Tibial nerve (tissue), 4 donors: ENCODE measurements at regions not wholly inside any gene's neighbourhood (a gene's known extent, or its start where the extent isn't known, plus 50 kb on each side); places are given as distances from the start of the nearest gene placed in this dataset.

Source experiments
- DNase-seq, 2 donors: peaks; one replicate each; pipeline ENCODE4 v3.0.0-alpha.2; 2019; ENCODE audit warnings: low spot score in 2 of 2
- H3K27ac ChIP-seq, 4 donors: fragments of 200-600 bp; sonication (generic) in 3 of 4; one replicate each; pipeline ENCODE4 v1.5.1; 2017 to 2019; ENCODE audit warnings: mild to moderate bottlenecking in 1 of 4
- H3K27me3 ChIP-seq, 2 donors: fragments of 200-600 bp; sonication (generic) in 1 of 2; one replicate each; pipeline versions ENCODE4 v1.5.1 to v1.6.0; 2017 to 2019
- H3K36me3 ChIP-seq, 3 donors: fragments of 200-600 bp; sonication (generic); one replicate each; pipeline ENCODE4 v1.5.1; 2018 to 2019
- H3K4me1 ChIP-seq, 4 donors: fragments of 200-600 bp; sonication (generic) in 3 of 4; one replicate each; pipeline ENCODE4 v1.5.1; 2017 to 2019
- H3K4me3 ChIP-seq, 4 donors: fragments of 200-600 bp; sonication (generic) in 3 of 4; one replicate each; pipeline ENCODE4 v1.5.1; 2017 to 2019; ENCODE audit warnings: mild to moderate bottlenecking in 1 of 4, moderate library complexity in 1 of 4
- H3K9me3 ChIP-seq, 4 donors: fragments of 200-600 bp; sonication (generic) in 3 of 4; one replicate each; pipeline ENCODE4 v1.5.1; 2017 to 2019
- CTCF ChIP-seq, 5 experiments: fragments of 200-600 bp in 3 of 5; fragments of 450-650 bp in 2 of 5; sonication (generic) in 3 of 5; IDR thresholded peaks; one replicate each; pipeline ENCODE4 v1.5.1; 2016 to 2019; ENCODE audit warnings: antibody characterized with exemption in 5 of 5, mild to moderate bottlenecking in 3 of 5, moderate library complexity in 2 of 5
- EP300 ChIP-seq, 2 donors: sonication (generic); formaldehyde crosslinking; IDR thresholded peaks; one replicate each; pipeline ENCODE4 v1.6.1; 2017; ENCODE audit warnings: antibody characterized with exemption in 2 of 2, mild to moderate bottlenecking in 1 of 2
- POLR2A ChIP-seq, 2 donors: fragments of 450-650 bp; IDR thresholded peaks; one replicate each; pipeline ENCODE4 v1.6.1; 2017; ENCODE audit warnings: antibody characterized with exemption in 2 of 2, mild to moderate bottlenecking in 2 of 2, moderate library complexity in 2 of 2
- WGBS, 2 donors: methylation state at CpG; one replicate each; pipeline ENCODE4 v1.1.5; 2018; 5-methylcytosine and 5-hydroxymethylcytosine counted together

GRCh38 chr10:121317374-121317773, 280.9 kb downstream of the FGFR2 start:
- DNase-seq, result no peak
- TF ChIP-seq CTCF (IDR thresholded peaks at IDR 0.05) (no peak), EP300 (IDR thresholded peaks at IDR 0.05) (no peak), POLR2A (IDR thresholded peaks at IDR 0.05) (no peak)
- H3K9me3 ChIP-seq, result peaks cover 0 to 7% (median 0%) of the 10 kb centered on the region in 4 donors
- H3K27me3 ChIP-seq, result no peaks in the 10 kb centered on the region
- H3K36me3 ChIP-seq, result no peaks in the 10 kb centered on the region
- H3K27ac ChIP-seq, result no peak overlapping the region
- H3K4me3 ChIP-seq, result no peak overlapping the region
- WGBS, 2 donors, result 87 to 90% methylated on average over 1 of the region's 1 CpG
- H3K4me1 ChIP-seq, result peaks cover 0 to 8% (median 0%) of the 10 kb centered on the region in 4 donors

- Histone ChIP-seq H3K36me3 (no peaks in the 10 kb centered on the region), H3K27ac (no peak overlapping the region), H3K27me3 (no peaks in the 10 kb centered on the region), H3K4me3 (no peak overlapping the region), H3K4me1 (no peaks in the 10 kb centered on the region), H3K9me3 (peaks cover 0 to 7% (median 0%) of the 10 kb centered on the region in 4 donors)
- 32 to 43% methylated on average over 1 of the region's 1 CpG for WGBS, 2 donors
- TF ChIP-seq CTCF (IDR thresholded peaks at IDR 0.05) (no peak), POLR2A (IDR thresholded peaks at IDR 0.05) (no peak), EP300 (IDR thresholded peaks at IDR 0.05) (no peak)
- no peak for DNase-seq
Observed at GRCh38 chr10:121322046-121322445, 276.2 kb downstream of the FGFR2 start.

GRCh38 chr10:121322776-121323175, 275.5 kb downstream of the FGFR2 start:
- WGBS, 2 donors, result 80 to 93% methylated on average over 1 of the region's 1 CpG
- Histone ChIP-seq H3K9me3 (peaks cover 0 to 10% (median 0%) of the 10 kb centered on the region in 4 donors), H3K27me3 (no peaks in the 10 kb centered on the region), H3K4me3 (no peak overlapping the region), H3K4me1 (no peaks in the 10 kb centered on the region), H3K36me3 (no peaks in the 10 kb centered on the region), H3K27ac (no peak overlapping the region)
- TF ChIP-seq EP300 (IDR thresholded peaks at IDR 0.05) (no peak), CTCF (IDR thresholded peaks at IDR 0.05) (no peak), POLR2A (IDR thresholded peaks at IDR 0.05) (no peak)
- DNase-seq, result no peak

- Histone ChIP-seq H3K4me3 (no peak overlapping the region), H3K27me3 (no peaks in the 10 kb centered on the region), H3K9me3 (peaks cover 0 to 8% (median 0%) of the 10 kb centered on the region in 4 donors), H3K36me3 (no peaks in the 10 kb centered on the region), H3K4me1 (no peaks in the 10 kb centered on the region), H3K27ac (no peak overlapping the region)
- TF ChIP-seq EP300 (IDR thresholded peaks at IDR 0.05) (no peak), CTCF (IDR thresholded peaks at IDR 0.05) (no peak), POLR2A (IDR thresholded peaks at IDR 0.05) (no peak)
- 97% methylated on average over 1 of the region's 1 CpG for WGBS, 2 donors
- no peak for DNase-seq
Observed at GRCh38 chr10:121323443-121323842, 274.8 kb downstream of the FGFR2 start.

- H3K27ac ChIP-seq, result no peak overlapping the region
- no peak for TF ChIP-seq POLR2A (IDR thresholded peaks at IDR 0.05)
Observed at GRCh38 chr10:121324678-121325213, 273.5 kb downstream of the FGFR2 start.

More at GRCh38 chr10:121324678-121325213, 273.5 kb downstream of the FGFR2 start:
- Histone ChIP-seq H3K4me3 (no peak overlapping the region), H3K4me1 (no peaks in the 10 kb centered on the region), H3K9me3 (peaks cover 0 to 4% (median 0%) of the 10 kb centered on the region in 4 donors), H3K27me3 (no peaks in the 10 kb centered on the region), H3K36me3 (no peaks in the 10 kb centered on the region)
- WGBS, 2 donors, result 84 to 93% methylated on average over 7 of the region's 7 CpGs
- DNase-seq, result no peak
